ENCODE measurements at regions not wholly inside any gene's neighbourhood (a gene's known extent, or its start where the extent isn't known, plus 50 kb on each side); places are given as distances from the start of the nearest gene placed in this dataset.

DNA sequence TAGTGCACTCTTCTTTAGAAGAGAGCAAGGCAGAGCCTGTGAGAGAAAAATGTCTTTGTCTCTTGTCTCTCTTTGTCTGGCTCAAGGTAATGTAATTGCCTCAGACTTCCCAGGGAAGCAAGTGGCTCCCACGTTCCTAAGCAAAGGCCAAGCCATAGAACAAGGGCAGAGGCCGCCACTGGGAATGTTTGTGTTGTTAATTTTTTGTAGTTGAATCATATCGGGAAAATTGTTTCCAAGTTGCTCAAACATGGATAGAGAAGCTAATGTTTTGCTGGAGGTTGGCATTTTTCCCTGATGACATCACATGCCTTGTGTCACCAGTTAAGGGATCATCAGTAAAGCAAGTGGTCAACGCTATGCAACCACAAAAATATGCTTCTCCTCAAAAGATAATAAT, 211.5 kb upstream of the FOXA2 start:
- TF ChIP-seq, protein P1, sequence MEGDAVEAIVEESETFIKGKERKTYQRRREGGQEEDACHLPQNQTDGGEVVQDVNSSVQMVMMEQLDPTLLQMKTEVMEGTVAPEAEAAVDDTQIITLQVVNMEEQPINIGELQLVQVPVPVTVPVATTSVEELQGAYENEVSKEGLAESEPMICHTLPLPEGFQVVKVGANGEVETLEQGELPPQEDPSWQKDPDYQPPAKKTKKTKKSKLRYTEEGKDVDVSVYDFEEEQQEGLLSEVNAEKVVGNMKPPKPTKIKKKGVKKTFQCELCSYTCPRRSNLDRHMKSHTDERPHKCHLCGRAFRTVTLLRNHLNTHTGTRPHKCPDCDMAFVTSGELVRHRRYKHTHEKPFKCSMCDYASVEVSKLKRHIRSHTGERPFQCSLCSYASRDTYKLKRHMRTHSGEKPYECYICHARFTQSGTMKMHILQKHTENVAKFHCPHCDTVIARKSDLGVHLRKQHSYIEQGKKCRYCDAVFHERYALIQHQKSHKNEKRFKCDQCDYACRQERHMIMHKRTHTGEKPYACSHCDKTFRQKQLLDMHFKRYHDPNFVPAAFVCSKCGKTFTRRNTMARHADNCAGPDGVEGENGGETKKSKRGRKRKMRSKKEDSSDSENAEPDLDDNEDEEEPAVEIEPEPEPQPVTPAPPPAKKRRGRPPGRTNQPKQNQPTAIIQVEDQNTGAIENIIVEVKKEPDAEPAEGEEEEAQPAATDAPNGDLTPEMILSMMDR (conservative IDR thresholded peaks at IDR 0.05; ENCODE audit: low read depth, low read length) = no peak
- TF ChIP-seq EZH2 (IDR thresholded peaks at IDR 0.05; ENCODE audit: borderline replicate concordance, low read depth, low read length, poor library complexity, severe bottlenecking) = no peak
